ENCODE measurements at regions not wholly inside any gene's neighbourhood (a gene's known extent, or its start where the extent isn't known, plus 50 kb on each side); places are given as distances from the start of the nearest gene placed in this dataset.

DNA sequence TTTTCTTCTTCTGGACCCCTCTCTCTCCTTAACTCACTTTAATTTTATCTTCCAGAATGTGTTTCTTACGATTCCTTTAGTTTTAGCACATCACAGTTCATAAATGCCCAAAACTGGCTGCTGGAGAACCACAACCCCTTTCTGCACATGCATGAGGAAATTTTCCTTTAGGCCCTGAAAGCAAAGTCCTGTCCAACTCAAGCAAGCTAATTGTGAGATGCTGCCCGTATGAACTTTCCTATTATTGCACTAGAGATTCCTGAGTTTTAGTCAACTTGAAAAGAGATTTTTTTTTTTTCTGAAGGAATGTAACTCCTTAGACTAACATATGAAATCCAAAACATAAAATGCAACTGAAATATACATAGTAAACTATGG lies 52.1 kb upstream of the DAB2 start:
- Histone ChIP-seq H3K36me3 (ENCODE audit: low read depth, low read length) (no peaks in the 10 kb centered on the region), H3K27me3 (ENCODE audit: low read length) (no peaks in the 10 kb centered on the region), H3K27ac (ENCODE audit: low read length) (no peak overlapping the region), H3F3A (ENCODE audit: low read length, unreplicated experiment) (no peaks in the 10 kb centered on the region), H3K9me3 (ENCODE audit: low read length) (no peaks in the 10 kb centered on the region), H3K4me3 (ENCODE audit: low read length) (no peak overlapping the region), H2AFZ (ENCODE audit: low read length) (0 out of 2 replicates have a peak overlapping the region, but pooled peaks have one; percentile 4), H4K20me1 (ENCODE audit: low read length) (no peaks in the 10 kb centered on the region), H3K4me2 (ENCODE audit: low read length) (no peak overlapping the region), H3K9me2 (replicated peaks; ENCODE audit: low read length) (no peaks in the 10 kb centered on the region), H3K79me2 (ENCODE audit: low read length) (no peaks in the 10 kb centered on the region), H3K4me1 (ENCODE audit: insufficient read depth, low read length) (no peaks in the 10 kb centered on the region), H3K9ac (ENCODE audit: low read length) (no peak overlapping the region)
- no peak for DNase-seq
- TF ChIP-seq, protein P1, sequence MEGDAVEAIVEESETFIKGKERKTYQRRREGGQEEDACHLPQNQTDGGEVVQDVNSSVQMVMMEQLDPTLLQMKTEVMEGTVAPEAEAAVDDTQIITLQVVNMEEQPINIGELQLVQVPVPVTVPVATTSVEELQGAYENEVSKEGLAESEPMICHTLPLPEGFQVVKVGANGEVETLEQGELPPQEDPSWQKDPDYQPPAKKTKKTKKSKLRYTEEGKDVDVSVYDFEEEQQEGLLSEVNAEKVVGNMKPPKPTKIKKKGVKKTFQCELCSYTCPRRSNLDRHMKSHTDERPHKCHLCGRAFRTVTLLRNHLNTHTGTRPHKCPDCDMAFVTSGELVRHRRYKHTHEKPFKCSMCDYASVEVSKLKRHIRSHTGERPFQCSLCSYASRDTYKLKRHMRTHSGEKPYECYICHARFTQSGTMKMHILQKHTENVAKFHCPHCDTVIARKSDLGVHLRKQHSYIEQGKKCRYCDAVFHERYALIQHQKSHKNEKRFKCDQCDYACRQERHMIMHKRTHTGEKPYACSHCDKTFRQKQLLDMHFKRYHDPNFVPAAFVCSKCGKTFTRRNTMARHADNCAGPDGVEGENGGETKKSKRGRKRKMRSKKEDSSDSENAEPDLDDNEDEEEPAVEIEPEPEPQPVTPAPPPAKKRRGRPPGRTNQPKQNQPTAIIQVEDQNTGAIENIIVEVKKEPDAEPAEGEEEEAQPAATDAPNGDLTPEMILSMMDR (conservative IDR thresholded peaks at IDR 0.05; ENCODE audit: low read depth, low read length) = no peak
- TF ChIP-seq EZH2 (IDR thresholded peaks at IDR 0.05; ENCODE audit: low read length, unreplicated experiment) (no peak), EZH2phosphoT487 (IDR thresholded peaks at IDR 0.05; ENCODE audit: borderline replicate concordance, low read length) (no peak)
- no peak for ATAC-seq
- no TSS peak for BruUV-seq (replicated peaks)
- intact Hi-C loops (cut with micrococcal nuclease) = no loop called here
- ChIA-PET CTCF (no interaction called here), POLR2A (ENCODE audit: unreplicated experiment) (no interaction called here)

DNA sequence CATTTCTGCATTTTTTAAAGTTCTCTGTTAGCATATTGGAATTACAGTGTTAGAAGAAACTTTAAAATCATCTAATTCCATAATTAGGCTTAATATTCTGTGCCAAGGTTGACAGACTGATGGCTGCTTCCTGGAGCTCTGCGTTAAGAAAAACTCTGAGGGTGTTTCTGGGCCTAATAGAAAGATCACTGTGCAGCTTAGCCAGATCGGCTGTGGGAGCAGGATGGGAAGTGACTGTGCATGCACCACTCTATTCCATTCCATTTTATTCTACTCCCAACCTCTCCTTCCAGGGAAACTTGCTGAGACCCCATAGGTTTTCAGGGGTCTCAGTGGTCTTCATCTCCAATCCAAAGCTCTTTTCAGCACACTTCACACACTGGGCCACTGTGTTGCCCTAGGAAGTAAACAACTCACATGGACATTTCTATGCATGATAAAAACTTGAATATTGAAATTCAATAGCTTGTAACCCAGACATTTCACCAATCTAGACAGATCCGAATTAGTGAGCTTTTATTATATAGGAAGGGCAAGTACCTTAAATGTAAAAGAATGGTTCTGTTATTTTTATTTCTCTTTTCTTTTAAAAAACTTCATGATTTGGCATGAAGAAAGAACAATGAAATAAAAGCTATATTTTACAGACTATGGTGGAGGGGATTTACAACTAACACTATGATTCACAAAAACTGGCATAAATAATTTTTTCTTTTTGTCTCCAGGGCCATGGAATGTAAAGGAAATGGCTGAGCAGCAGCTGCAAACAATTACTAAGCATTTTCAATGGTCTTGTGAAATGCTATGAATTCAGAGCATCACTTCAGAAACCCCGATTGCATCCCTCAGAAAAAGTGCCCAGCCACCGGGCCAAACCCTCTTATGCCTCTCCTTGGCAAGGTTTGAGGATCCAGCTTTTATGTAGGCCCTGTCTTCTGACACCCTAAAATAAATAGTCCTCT lies 51.4 kb upstream of the DAB2 start:
- H3K27ac ChIP-seq (ENCODE audit: low read length) = no peak overlapping the region
- peak; percentile 18 for DNase-seq
- no peaks in the 10 kb centered on the region for H3K79me2 ChIP-seq (ENCODE audit: low read length)
- no peaks in the 10 kb centered on the region for H3K27me3 ChIP-seq (ENCODE audit: low read length)
- no peak overlapping the region for H2AFZ ChIP-seq (ENCODE audit: low read length)
- H3K4me1 ChIP-seq (ENCODE audit: insufficient read depth, low read length) = no peaks in the 10 kb centered on the region
- H3K9ac ChIP-seq (ENCODE audit: low read length) = no peak overlapping the region
- no peak overlapping the region for H3K4me2 ChIP-seq (ENCODE audit: low read length)
- ChIA-PET CTCF (interaction anchor here (1.1 kb wide), 1 partner anchor 72 kb away, joined by 4 read pairs; no protein-coding TSS in a partner anchor), POLR2A (ENCODE audit: unreplicated experiment) (interaction anchor here (0.5 to 0.6 kb wide), 2 partner anchors 51 to 335 kb away, joined by 3 read pairs; partner anchors contain the start of gene DAB2)
- no peak for TF ChIP-seq EZH2phosphoT487 (IDR thresholded peaks at IDR 0.05; ENCODE audit: borderline replicate concordance, low read length)
- TF ChIP-seq EZH2 (IDR thresholded peaks at IDR 0.05; ENCODE audit: low read length, unreplicated experiment) = no peak
- TF ChIP-seq, protein P1 (conservative IDR thresholded peaks at IDR 0.05; ENCODE audit: low read depth, low read length) = no peak
- no peak overlapping the region for H3K4me3 ChIP-seq (ENCODE audit: low read length)
- no peaks in the 10 kb centered on the region for H3K36me3 ChIP-seq (ENCODE audit: low read depth, low read length)
- H3K9me3 ChIP-seq (ENCODE audit: low read length) = no peaks in the 10 kb centered on the region
- no peaks in the 10 kb centered on the region for H4K20me1 ChIP-seq (ENCODE audit: low read length)
- H3K9me2 ChIP-seq (replicated peaks; ENCODE audit: low read length) = no peaks in the 10 kb centered on the region
- BruUV-seq (replicated peaks) = no TSS peak
- intact Hi-C loops (cut with micrococcal nuclease) = no loop called here
- ATAC-seq = no peak
- no peaks in the 10 kb centered on the region for H3F3A ChIP-seq (ENCODE audit: low read length, unreplicated experiment)

DNA sequence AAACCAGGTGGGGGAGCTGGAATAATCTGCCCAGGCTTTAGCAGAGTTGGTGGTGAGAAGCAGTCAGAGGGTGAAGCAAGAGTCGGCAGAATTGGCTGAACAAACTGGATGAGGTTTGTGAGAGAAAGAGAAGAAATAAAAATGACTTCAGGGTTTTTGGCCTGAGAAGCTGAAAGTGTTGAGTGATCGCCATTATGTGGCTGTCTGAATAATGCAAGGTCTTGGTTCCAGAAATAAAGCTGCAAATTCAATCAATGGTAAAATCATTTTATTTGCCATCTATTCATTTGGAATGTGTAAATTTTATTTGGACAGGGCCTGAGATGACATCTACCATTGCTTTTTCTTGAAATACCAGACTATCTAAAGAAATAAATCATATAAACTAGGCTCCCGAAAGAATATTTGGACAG lies 50.4 kb upstream of the DAB2 start:
- Histone ChIP-seq H3K4me1 (ENCODE audit: insufficient read depth, low read length) (no peaks in the 10 kb centered on the region), H3K27ac (ENCODE audit: low read length) (no peak overlapping the region), H4K20me1 (ENCODE audit: low read length) (no peaks in the 10 kb centered on the region), H3K9ac (ENCODE audit: low read length) (no peak overlapping the region), H3F3A (ENCODE audit: low read length, unreplicated experiment) (no peaks in the 10 kb centered on the region), H3K27me3 (ENCODE audit: low read length) (no peaks in the 10 kb centered on the region), H3K79me2 (ENCODE audit: low read length) (no peaks in the 10 kb centered on the region), H2AFZ (ENCODE audit: low read length) (no peak overlapping the region), H3K4me2 (ENCODE audit: low read length) (no peak overlapping the region), H3K9me2 (replicated peaks; ENCODE audit: low read length) (no peaks in the 10 kb centered on the region), H3K9me3 (ENCODE audit: low read length) (no peaks in the 10 kb centered on the region), H3K4me3 (ENCODE audit: low read length) (no peak overlapping the region), H3K36me3 (ENCODE audit: low read depth, low read length) (no peaks in the 10 kb centered on the region)
- TF ChIP-seq EZH2phosphoT487 (IDR thresholded peaks at IDR 0.05; ENCODE audit: borderline replicate concordance, low read length) (no peak), EZH2 (IDR thresholded peaks at IDR 0.05; ENCODE audit: low read length, unreplicated experiment) (no peak)
- TF ChIP-seq, protein P1 (conservative IDR thresholded peaks at IDR 0.05; ENCODE audit: low read depth, low read length) = no peak
- ATAC-seq = no peak
- intact Hi-C loops (cut with micrococcal nuclease) = no loop called here
- no peak for DNase-seq
- ChIA-PET POLR2A (ENCODE audit: unreplicated experiment) (no interaction called here), CTCF (interaction anchor here (1.1 kb wide), 1 partner anchor 73 kb away, joined by 4 read pairs; no protein-coding TSS in a partner anchor)
- BruUV-seq (replicated peaks) = no TSS peak
